K562 (cell line): ENCODE measurements at regions not wholly inside any gene's neighbourhood (a gene's known extent, or its start where the extent isn't known, plus 50 kb on each side); places are given as distances from the start of the nearest gene placed in this dataset.

ENCODE experiments used
- BDP1 ChIP-seq: IDR thresholded peaks from 3 replicates; pipeline ENCODE4 v1.6.1; 2011; ENCODE audit not compliant: insufficient read length, insufficient read depth
- BRCA1 ChIP-seq, 2 experiments: fragments of 450-650 bp in 1 of 2; sonication (generic) in 1 of 2; formaldehyde crosslinking in 1 of 2; IDR thresholded peaks; 2 replicates each; pipeline versions ENCODE4 v1.5.0 to v1.6.1; 2017 to 2020; ENCODE audit warnings: mild to moderate bottlenecking in 1 of 2, missing genetic modification reagents in 1 of 2
- EZH2 ChIP-seq: IDR thresholded peaks from 2 replicates; pipeline ENCODE4 v1.6.1; 2012; ENCODE audit warnings: low read depth, mild to moderate bottlenecking, inconsistent platforms, low read length, borderline replicate concordance
- MYC ChIP-seq, 2 experiments: fragments of 250-450 bp in 1 of 2; sonication (Bioruptor Pico) in 1 of 2; IDR thresholded peaks; 2 replicates each; pipeline versions ENCODE4 v1.5.1 to v1.6.1; 2012 to 2021; ENCODE audit warnings: low read depth in 2 of 2, borderline replicate concordance in 1 of 2, improper control_type of control experiment in 1 of 2, low read length in 1 of 2, mild to moderate bottlenecking in 1 of 2, moderate library complexity in 1 of 2
- NCOA2 ChIP-seq, 2 experiments: fragments of 450-650 bp; IDR thresholded peaks; 2 replicates each; pipeline ENCODE4 v1.6.1; 2018; ENCODE audit warnings: mild to moderate bottlenecking in 2 of 2, moderate library complexity in 1 of 2; ENCODE audit not compliant: partially characterized antibody in 2 of 2
- POLR2A ChIP-seq: fragments of 450-650 bp; conservative IDR thresholded peaks from 2 replicates; pipeline ENCODE4 v1.6.1; 2016
- RNF2 ChIP-seq: sonication (generic); IDR thresholded peaks from 2 replicates; pipeline ENCODE4 v1.6.1; 2016
- SIN3A ChIP-seq, 2 experiments: fragments of 150-350 bp in 1 of 2; IDR thresholded peaks; 2 replicates each; pipeline ENCODE4 v1.6.1; 2011 to 2016; ENCODE audit warnings: borderline replicate concordance in 2 of 2, low read depth in 2 of 2, low read length in 2 of 2, mild to moderate bottlenecking in 2 of 2, moderate library complexity in 2 of 2; ENCODE audit not compliant: control insufficient read depth in 1 of 2
- ZFX ChIP-seq: sonication (generic); formaldehyde crosslinking; IDR thresholded peaks from 2 replicates; pipeline ENCODE4 v1.8.0; 2022; ENCODE audit warnings: mild to moderate bottlenecking, missing genetic modification reagents, moderate library complexity
- ZNF436 ChIP-seq: fragments of 250-450, 450-650 bp; sonication (Bioruptor Pico); formaldehyde crosslinking; IDR thresholded peaks from 2 replicates; pipeline ENCODE4 v1.7.0; 2020; ENCODE audit warnings: mild to moderate bottlenecking
- TF ChIP-seq, protein P1 (sequence below): sonication (generic); formaldehyde crosslinking; IDR thresholded peaks from 2 replicates; pipeline ENCODE4 v1.8.1; 2022; ENCODE audit warnings: missing genetic modification reagents
- TF ChIP-seq, protein P2 (sequence below), 3 experiments: IDR thresholded peaks in 2 of 3; conservative IDR thresholded peaks in 1 of 3; 2 replicates each; pipeline ENCODE4 v1.5.1; 2011 to 2012; ENCODE audit warnings: low read length in 3 of 3, mild to moderate bottlenecking in 3 of 3, control low read depth in 2 of 3, improper control_type of control experiment in 1 of 3, inconsistent platforms in 1 of 3, low read depth in 1 of 3, mixed read lengths in 1 of 3, moderate library complexity in 1 of 3; ENCODE audit not compliant: insufficient read depth in 2 of 3
- TF ChIP-seq, protein P3 (sequence below): sonication (generic); formaldehyde crosslinking; IDR thresholded peaks from 2 replicates; pipeline ENCODE4 v1.5.0; 2020; ENCODE audit warnings: missing genetic modification reagents
- TF ChIP-seq, protein P4 (sequence below): sonication (generic); formaldehyde crosslinking; IDR thresholded peaks from 2 replicates; pipeline ENCODE4 v1.8.0; 2022; ENCODE audit warnings: mild to moderate bottlenecking, missing genetic modification reagents

DNA sequence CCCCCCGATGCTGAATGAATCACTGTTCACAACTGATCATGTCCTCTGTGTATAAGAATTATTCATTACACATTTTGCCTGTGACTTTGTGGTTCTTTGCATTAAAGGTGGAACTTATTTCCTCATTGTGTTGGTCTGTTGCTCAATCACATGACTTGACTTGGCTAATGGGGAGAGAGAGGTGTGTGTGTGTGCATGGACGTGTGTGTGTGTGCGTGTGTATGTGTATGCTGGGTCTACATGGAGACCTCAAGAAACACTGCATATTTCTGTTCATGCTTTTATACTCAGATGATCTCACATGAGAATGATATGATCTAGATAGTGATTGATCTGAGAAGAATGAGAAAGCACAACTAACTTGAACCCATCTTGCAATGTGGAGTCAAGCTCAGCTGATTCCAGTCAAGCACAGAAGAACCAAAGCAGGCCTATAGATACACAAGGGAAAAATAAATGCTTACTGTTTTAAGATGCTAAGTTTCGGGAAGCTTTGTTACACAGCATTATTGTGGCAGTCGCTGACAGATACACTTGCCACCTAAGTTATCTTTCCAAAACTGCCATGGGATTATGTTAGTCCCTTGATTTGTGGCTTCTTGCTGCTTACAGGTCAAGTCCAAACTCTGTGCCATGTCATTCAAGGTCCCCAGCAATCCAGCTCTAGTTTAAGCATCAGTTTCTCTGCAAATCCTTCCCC is 167.9 kb upstream of the ZFHX3 start:
- TF ChIP-seq POLR2A (no peak), NCOA2 (IDR thresholded peaks at IDR 0.05; ENCODE audit: partially characterized antibody in 2 of 2) (no peak), EZH2 (no peak), ZNF436 (CRISPR knock-in tag) (no peak), SIN3A (IDR thresholded peaks at IDR 0.05; ENCODE audit: borderline replicate concordance in 2 of 2, control insufficient read depth in 1 of 2, low read depth in 2 of 2, low read length in 2 of 2) (no peak), MYC (IDR thresholded peaks at IDR 0.05; ENCODE audit: low read depth, low read length) (no peak), MYC (CRISPR knock-in tag; IDR thresholded peaks at IDR 0.05; ENCODE audit: borderline replicate concordance, low read depth) (no peak), ZFX (CRISPR knock-in tag) (no peak), BRCA1 (IDR thresholded peaks at IDR 0.05) (no peak), BRCA1 (CRISPR knock-in tag; IDR thresholded peaks at IDR 0.05) (no peak), BDP1 (no peak), RNF2 (no peak)
- TF ChIP-seq, protein P1, sequence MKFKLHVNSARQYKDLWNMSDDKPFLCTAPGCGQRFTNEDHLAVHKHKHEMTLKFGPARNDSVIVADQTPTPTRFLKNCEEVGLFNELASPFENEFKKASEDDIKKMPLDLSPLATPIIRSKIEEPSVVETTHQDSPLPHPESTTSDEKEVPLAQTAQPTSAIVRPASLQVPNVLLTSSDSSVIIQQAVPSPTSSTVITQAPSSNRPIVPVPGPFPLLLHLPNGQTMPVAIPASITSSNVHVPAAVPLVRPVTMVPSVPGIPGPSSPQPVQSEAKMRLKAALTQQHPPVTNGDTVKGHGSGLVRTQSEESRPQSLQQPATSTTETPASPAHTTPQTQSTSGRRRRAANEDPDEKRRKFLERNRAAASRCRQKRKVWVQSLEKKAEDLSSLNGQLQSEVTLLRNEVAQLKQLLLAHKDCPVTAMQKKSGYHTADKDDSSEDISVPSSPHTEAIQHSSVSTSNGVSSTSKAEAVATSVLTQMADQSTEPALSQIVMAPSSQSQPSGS (CRISPR knock-in tag): no peak
- TF ChIP-seq, protein P2, sequence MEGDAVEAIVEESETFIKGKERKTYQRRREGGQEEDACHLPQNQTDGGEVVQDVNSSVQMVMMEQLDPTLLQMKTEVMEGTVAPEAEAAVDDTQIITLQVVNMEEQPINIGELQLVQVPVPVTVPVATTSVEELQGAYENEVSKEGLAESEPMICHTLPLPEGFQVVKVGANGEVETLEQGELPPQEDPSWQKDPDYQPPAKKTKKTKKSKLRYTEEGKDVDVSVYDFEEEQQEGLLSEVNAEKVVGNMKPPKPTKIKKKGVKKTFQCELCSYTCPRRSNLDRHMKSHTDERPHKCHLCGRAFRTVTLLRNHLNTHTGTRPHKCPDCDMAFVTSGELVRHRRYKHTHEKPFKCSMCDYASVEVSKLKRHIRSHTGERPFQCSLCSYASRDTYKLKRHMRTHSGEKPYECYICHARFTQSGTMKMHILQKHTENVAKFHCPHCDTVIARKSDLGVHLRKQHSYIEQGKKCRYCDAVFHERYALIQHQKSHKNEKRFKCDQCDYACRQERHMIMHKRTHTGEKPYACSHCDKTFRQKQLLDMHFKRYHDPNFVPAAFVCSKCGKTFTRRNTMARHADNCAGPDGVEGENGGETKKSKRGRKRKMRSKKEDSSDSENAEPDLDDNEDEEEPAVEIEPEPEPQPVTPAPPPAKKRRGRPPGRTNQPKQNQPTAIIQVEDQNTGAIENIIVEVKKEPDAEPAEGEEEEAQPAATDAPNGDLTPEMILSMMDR (IDR thresholded peaks at IDR 0.05 in 2 of 3, conservative IDR thresholded peaks at IDR 0.05 in 1 of 3; ENCODE audit: insufficient read depth in 2 of 3, low read depth in 1 of 3, low read length in 3 of 3): no peak
- TF ChIP-seq, protein P3, sequence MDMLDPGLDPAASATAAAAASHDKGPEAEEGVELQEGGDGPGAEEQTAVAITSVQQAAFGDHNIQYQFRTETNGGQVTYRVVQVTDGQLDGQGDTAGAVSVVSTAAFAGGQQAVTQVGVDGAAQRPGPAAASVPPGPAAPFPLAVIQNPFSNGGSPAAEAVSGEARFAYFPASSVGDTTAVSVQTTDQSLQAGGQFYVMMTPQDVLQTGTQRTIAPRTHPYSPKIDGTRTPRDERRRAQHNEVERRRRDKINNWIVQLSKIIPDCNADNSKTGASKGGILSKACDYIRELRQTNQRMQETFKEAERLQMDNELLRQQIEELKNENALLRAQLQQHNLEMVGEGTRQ: no peak
- TF ChIP-seq, protein P4, sequence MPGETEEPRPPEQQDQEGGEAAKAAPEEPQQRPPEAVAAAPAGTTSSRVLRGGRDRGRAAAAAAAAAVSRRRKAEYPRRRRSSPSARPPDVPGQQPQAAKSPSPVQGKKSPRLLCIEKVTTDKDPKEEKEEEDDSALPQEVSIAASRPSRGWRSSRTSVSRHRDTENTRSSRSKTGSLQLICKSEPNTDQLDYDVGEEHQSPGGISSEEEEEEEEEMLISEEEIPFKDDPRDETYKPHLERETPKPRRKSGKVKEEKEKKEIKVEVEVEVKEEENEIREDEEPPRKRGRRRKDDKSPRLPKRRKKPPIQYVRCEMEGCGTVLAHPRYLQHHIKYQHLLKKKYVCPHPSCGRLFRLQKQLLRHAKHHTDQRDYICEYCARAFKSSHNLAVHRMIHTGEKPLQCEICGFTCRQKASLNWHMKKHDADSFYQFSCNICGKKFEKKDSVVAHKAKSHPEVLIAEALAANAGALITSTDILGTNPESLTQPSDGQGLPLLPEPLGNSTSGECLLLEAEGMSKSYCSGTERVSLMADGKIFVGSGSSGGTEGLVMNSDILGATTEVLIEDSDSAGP (CRISPR knock-in tag): no peak
